Thyroid gland (tissue), 4 donors: ENCODE measurements at regions not wholly inside any gene's neighbourhood (a gene's known extent, or its start where the extent isn't known, plus 50 kb on each side); places are given as distances from the start of the nearest gene placed in this dataset.
"Not testable (repeated sequence)": the region's sequence is repeated elsewhere in the genome, so short reads cannot be mapped to it uniquely, and the experiment has no call there.

Source experiments
- POLR2A ChIP-seq, 2 donors: fragments of 450-650 bp; IDR thresholded peaks; one replicate each; pipeline ENCODE4 v1.6.1; 2017; ENCODE audit warnings: antibody characterized with exemption in 2 of 2, mild to moderate bottlenecking in 2 of 2, moderate library complexity in 1 of 2
- TF ChIP-seq, protein P1 (sequence below), 6 experiments: fragments of 200-600 bp in 3 of 6; fragments of 450-650 bp in 3 of 6; sonication (generic) in 3 of 6; IDR thresholded peaks; one replicate each; pipeline ENCODE4 v1.5.1; 2016 to 2019; ENCODE audit warnings: antibody characterized with exemption in 6 of 6, mild to moderate bottlenecking in 2 of 6, inconsistent platforms in 1 of 6, moderate library complexity in 1 of 6

GRCh38 chr11:67800591-67800990, 126.2 kb upstream of the ALDH3B2 start:
- TF ChIP-seq, protein P1, sequence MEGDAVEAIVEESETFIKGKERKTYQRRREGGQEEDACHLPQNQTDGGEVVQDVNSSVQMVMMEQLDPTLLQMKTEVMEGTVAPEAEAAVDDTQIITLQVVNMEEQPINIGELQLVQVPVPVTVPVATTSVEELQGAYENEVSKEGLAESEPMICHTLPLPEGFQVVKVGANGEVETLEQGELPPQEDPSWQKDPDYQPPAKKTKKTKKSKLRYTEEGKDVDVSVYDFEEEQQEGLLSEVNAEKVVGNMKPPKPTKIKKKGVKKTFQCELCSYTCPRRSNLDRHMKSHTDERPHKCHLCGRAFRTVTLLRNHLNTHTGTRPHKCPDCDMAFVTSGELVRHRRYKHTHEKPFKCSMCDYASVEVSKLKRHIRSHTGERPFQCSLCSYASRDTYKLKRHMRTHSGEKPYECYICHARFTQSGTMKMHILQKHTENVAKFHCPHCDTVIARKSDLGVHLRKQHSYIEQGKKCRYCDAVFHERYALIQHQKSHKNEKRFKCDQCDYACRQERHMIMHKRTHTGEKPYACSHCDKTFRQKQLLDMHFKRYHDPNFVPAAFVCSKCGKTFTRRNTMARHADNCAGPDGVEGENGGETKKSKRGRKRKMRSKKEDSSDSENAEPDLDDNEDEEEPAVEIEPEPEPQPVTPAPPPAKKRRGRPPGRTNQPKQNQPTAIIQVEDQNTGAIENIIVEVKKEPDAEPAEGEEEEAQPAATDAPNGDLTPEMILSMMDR (IDR thresholded peaks at IDR 0.05): not testable (repeated sequence)
- not testable (repeated sequence) for TF ChIP-seq POLR2A (IDR thresholded peaks at IDR 0.05)
